ENCODE measurements at regions not wholly inside any gene's neighbourhood (a gene's known extent, or its start where the extent isn't known, plus 50 kb on each side); places are given as distances from the start of the nearest gene placed in this dataset.

DNA sequence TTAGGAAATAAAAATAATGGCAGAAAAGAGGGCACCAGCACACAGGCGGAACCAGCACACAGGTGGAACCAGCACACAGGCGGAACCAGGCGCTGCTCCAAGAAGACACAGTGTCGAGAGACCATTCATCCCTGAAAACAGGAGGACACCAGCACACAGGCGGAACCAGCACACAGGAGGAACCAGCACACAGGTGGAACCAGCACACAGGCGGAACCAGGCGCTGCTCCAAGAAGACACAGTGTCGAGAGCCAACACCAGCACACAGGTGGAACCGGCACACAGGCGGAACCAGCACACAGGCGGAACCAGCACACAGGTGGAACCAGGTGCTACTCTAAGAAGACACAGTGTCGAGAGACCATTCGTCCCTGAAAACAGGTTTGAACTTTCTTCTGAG, 115.5 kb upstream of the TMEM18 start:
- no peaks in the 10 kb centered on the region for H3K79me2 ChIP-seq (ENCODE audit: control insufficient read depth, insufficient read depth, low read length)
- no peak overlapping the region for H3K4me2 ChIP-seq (ENCODE audit: extremely low read depth, insufficient read depth, low read length)
- DNase-seq (ENCODE audit: low read depth in 2 of 2), result no peak
- TF ChIP-seq, protein P1, sequence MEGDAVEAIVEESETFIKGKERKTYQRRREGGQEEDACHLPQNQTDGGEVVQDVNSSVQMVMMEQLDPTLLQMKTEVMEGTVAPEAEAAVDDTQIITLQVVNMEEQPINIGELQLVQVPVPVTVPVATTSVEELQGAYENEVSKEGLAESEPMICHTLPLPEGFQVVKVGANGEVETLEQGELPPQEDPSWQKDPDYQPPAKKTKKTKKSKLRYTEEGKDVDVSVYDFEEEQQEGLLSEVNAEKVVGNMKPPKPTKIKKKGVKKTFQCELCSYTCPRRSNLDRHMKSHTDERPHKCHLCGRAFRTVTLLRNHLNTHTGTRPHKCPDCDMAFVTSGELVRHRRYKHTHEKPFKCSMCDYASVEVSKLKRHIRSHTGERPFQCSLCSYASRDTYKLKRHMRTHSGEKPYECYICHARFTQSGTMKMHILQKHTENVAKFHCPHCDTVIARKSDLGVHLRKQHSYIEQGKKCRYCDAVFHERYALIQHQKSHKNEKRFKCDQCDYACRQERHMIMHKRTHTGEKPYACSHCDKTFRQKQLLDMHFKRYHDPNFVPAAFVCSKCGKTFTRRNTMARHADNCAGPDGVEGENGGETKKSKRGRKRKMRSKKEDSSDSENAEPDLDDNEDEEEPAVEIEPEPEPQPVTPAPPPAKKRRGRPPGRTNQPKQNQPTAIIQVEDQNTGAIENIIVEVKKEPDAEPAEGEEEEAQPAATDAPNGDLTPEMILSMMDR (conservative IDR thresholded peaks at IDR 0.05 in 1 of 2, IDR thresholded peaks at IDR 0.05 in 1 of 2; ENCODE audit: low read depth in 1 of 2, low read length in 2 of 2), result no peak
- no peak for TF ChIP-seq EZH2 (IDR thresholded peaks at IDR 0.05; ENCODE audit: low read length, missing control alignments)
- no peaks in the 10 kb centered on the region for H3K4me1 ChIP-seq (ENCODE audit: control insufficient read depth, extremely low read depth, insufficient read depth, low read length)
- H3K27ac ChIP-seq (ENCODE audit: insufficient read depth, low read length), result no peak overlapping the region
- H3K36me3 ChIP-seq (ENCODE audit: control insufficient read depth, insufficient read depth, low read length), result no peaks in the 10 kb centered on the region
- H2AFZ ChIP-seq (ENCODE audit: low read length), result no peak overlapping the region
- H3K9ac ChIP-seq (ENCODE audit: insufficient read depth, low read length), result no peak overlapping the region
- H4K20me1 ChIP-seq (ENCODE audit: control insufficient read depth, extremely low read depth, insufficient read depth, low read length), result no peaks in the 10 kb centered on the region
- no peak overlapping the region for H3K4me3 ChIP-seq (replicated peaks in 1 of 4; ENCODE audit: control extremely low read depth in 1 of 4, insufficient read depth in 1 of 4, low read depth in 3 of 4, low read length in 4 of 4)
- H3K9me3 ChIP-seq (ENCODE audit: control insufficient read depth, insufficient read depth, low read depth, low read length), result no peaks in the 10 kb centered on the region
- H3K27me3 ChIP-seq (ENCODE audit: control insufficient read depth, insufficient read depth, low read length), result no peaks in the 10 kb centered on the region

DNA sequence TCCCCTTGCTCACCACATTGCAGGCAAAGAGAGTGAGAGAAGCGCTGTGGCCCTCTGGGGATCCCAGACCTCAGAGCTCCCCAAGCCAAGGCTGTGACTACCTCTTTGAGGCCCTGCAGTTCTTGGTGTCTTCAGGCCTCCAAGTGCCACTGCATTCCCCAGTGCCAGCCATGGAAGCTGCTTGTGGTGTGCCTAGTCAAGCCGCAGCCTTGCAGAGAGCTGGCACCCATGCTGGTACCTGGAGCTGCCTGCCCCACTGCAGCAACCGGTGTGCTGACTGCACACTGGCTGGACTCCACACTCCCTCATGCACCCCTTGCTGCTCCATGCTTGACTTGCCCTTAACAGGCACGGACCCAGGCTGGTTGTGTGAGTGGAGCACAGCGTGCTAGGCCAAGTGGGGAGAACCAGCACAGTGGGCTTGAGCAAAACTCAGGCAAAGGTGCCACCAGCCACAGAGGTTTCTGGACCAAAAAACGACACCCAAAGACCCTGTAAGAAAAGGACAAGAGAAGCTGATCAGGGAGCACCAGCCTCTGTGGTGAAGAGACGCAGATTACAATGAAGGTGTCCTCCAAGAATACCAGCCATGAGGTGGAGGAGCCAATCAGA, 113.5 kb upstream of the TMEM18 start:
- DNase-seq (ENCODE audit: low read depth in 2 of 2), result no peak
- H4K20me1 ChIP-seq (ENCODE audit: control insufficient read depth, extremely low read depth, insufficient read depth, low read length), result no peaks in the 10 kb centered on the region
- TF ChIP-seq EZH2 (IDR thresholded peaks at IDR 0.05; ENCODE audit: low read length, missing control alignments), result no peak
- TF ChIP-seq, protein P1 (conservative IDR thresholded peaks at IDR 0.05 in 1 of 2, IDR thresholded peaks at IDR 0.05 in 1 of 2; ENCODE audit: low read depth in 1 of 2, low read length in 2 of 2), result no peak
- H3K4me1 ChIP-seq (ENCODE audit: control insufficient read depth, extremely low read depth, insufficient read depth, low read length), result no peaks in the 10 kb centered on the region
- H3K36me3 ChIP-seq (ENCODE audit: control insufficient read depth, insufficient read depth, low read length), result no peaks in the 10 kb centered on the region
- H3K4me2 ChIP-seq (ENCODE audit: extremely low read depth, insufficient read depth, low read length), result no peak overlapping the region
- H3K27ac ChIP-seq (ENCODE audit: insufficient read depth, low read length), result no peak overlapping the region
- H3K27me3 ChIP-seq (ENCODE audit: control insufficient read depth, insufficient read depth, low read length), result no peaks in the 10 kb centered on the region
- H3K4me3 ChIP-seq (replicated peaks in 1 of 4; ENCODE audit: control extremely low read depth in 1 of 4, insufficient read depth in 1 of 4, low read depth in 3 of 4, low read length in 4 of 4), result no peak overlapping the region
- no peaks in the 10 kb centered on the region for H3K79me2 ChIP-seq (ENCODE audit: control insufficient read depth, insufficient read depth, low read length)
- no peak overlapping the region for H3K9ac ChIP-seq (ENCODE audit: insufficient read depth, low read length)
- H2AFZ ChIP-seq (ENCODE audit: low read length), result no peak overlapping the region
- H3K9me3 ChIP-seq (ENCODE audit: control insufficient read depth, insufficient read depth, low read depth, low read length), result no peaks in the 10 kb centered on the region

DNA sequence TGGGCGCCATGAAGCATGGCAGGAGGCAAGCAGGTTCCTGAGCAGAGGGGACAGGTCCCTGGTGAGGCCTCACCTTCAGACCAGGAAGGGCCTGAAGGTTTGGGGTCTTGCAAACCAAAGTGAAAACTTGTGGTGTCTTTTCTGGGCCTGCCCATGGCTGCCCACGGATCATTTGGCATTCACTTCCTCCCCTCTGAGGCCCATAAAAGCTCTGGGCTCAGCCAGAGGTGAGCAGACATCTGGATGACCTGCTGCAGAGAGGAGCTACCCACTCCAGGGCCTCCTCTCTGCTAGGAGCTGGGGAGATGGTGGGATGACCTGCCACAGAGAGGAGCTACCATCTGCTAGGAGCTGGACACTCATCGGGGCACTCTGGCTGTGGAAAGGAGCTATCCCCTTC, 112.9 kb upstream of the TMEM18 start:
- no peaks in the 10 kb centered on the region for H3K27me3 ChIP-seq (ENCODE audit: control insufficient read depth, insufficient read depth, low read length)
- no peak for TF ChIP-seq EZH2 (IDR thresholded peaks at IDR 0.05; ENCODE audit: low read length, missing control alignments)
- TF ChIP-seq, protein P1 (conservative IDR thresholded peaks at IDR 0.05 in 1 of 2, IDR thresholded peaks at IDR 0.05 in 1 of 2; ENCODE audit: low read depth in 1 of 2, low read length in 2 of 2), result no peak
- no peak for DNase-seq (ENCODE audit: low read depth in 2 of 2)
- H3K9me3 ChIP-seq (ENCODE audit: control insufficient read depth, insufficient read depth, low read depth, low read length), result no peaks in the 10 kb centered on the region
- no peaks in the 10 kb centered on the region for H4K20me1 ChIP-seq (ENCODE audit: control insufficient read depth, extremely low read depth, insufficient read depth, low read length)
- H3K4me1 ChIP-seq (ENCODE audit: control insufficient read depth, extremely low read depth, insufficient read depth, low read length), result no peaks in the 10 kb centered on the region
- H3K4me3 ChIP-seq (replicated peaks in 1 of 4; ENCODE audit: control extremely low read depth in 1 of 4, insufficient read depth in 1 of 4, low read depth in 3 of 4, low read length in 4 of 4), result no peak overlapping the region
- no peaks in the 10 kb centered on the region for H3K36me3 ChIP-seq (ENCODE audit: control insufficient read depth, insufficient read depth, low read length)
- H3K4me2 ChIP-seq (ENCODE audit: extremely low read depth, insufficient read depth, low read length), result no peak overlapping the region
- no peak overlapping the region for H2AFZ ChIP-seq (ENCODE audit: low read length)
- no peak overlapping the region for H3K9ac ChIP-seq (ENCODE audit: insufficient read depth, low read length)
- no peak overlapping the region for H3K27ac ChIP-seq (ENCODE audit: insufficient read depth, low read length)
- H3K79me2 ChIP-seq (ENCODE audit: control insufficient read depth, insufficient read depth, low read length), result no peaks in the 10 kb centered on the region

Measured in fibroblast of lung (primary cell).